ENCODE measurements at regions not wholly inside any gene's neighbourhood (a gene's known extent, or its start where the extent isn't known, plus 50 kb on each side); places are given as distances from the start of the nearest gene placed in this dataset.
"Not testable (repeated sequence)": the region's sequence is repeated elsewhere in the genome, so short reads cannot be mapped to it uniquely, and the experiment has no call there.

DNA sequence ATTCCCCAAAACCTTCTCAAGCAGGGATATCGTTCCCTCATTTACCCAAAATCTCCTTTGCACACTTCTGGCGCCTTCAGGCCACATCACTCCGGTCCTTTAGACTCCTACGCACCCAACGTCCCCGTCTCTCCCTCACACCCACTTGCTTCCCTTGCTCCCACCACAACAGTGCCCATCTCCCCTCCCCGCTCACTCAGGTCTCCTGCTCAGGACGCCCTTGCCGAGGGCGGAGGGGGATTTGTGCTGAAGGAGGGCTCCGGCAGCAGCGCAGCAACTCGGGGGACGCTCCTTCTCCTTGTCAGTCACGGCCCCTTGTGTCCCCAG, 71.6 kb downstream of the PCMTD2 start:
- DNase-seq = not testable (repeated sequence)

DNA sequence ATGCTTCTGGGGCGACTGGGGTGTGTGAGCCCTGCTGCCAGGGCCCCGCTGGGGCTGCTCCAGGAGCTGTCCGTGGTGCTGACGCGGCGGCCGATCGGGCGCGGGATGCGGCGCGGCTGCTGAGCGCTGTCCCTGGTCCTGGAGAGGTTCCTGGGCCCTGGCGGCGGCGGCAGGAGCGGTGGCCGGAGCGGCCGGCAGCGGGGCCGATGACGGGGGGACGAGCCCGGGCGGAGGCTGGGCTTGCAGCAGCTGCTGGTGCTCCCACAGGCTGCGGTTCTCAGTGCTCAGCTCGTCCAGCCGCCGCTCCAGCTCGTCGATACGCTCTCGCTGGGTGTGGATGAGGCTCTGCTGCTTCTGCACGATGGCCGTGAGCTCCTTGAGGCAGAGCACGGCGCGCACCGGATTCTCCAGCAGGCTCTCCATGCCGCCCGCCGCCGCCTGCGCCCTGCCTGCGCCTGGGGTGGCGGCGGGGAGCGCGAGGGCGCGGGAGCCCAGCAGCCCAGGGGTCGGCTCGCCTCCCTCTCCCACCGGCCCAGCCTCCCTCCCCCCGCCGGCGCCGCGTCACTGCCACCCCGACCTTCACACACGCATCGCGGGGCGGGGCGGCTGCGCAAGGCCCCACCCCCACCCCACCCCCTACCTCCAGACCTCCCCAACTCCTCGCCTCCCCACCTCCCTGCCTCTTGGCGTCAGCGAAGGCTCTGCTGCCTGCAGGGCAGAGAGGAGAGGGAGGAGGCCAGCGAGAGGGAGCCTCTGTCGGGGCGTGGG, 72.2 kb downstream of the PCMTD2 start:
- DNase-seq = peak; percentile 22

DNA sequence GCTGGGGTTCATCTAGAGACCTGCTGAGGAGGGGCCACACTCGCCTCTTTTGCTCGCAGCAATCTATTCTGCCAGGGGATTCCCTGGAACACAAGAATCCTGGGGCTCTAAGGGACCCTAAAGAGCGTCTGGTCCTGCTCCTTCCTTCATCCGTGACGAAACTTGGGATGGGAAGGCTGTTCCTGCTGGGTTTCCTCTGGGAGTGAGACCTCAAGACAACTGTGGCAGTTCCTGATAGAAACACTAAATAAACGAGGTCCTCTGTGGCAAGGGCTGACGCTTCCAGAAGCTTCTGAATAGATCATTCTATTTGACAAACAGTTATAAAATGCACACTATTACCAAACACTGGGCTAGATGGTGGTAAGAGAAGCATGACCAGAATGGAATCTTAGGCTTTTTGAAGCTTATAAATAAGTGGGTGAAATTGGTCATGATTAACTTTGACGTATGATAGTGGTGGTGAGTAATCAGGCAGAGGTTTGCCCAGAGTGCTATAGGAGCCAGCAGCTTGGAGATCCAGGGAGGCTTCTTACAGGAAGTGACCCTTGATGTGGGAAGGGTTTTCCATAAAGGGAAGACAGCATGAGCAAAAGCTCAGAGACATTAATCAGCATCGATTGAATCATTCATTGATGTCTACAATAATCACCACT, 73.2 kb downstream of the PCMTD2 start:
- not testable (repeated sequence) for DNase-seq

DNA sequence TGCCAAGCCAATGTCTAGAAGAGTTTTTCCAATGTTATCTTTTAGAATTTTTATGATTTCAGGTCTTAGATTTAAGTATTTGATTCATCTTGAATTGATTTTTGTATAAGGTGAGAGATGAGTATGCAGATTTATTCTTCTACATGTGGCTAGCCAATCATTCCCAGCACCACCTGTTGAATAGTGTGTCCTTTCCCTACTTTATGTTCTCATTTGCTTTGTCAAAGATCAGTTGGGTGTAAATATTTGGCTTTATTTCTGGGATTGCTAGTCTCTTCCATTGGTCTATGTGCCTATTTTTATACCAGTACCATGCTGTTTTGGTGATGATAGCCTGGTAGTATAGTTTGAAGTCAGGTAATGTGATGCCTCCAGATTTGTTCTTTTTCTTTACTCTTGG, 77.1 kb downstream of the PCMTD2 start:
- not testable (repeated sequence) for DNase-seq

Measured in fibroblast of skin of scalp (primary cell).